H1 (cell line): ENCODE measurements at regions not wholly inside any gene's neighbourhood (a gene's known extent, or its start where the extent isn't known, plus 50 kb on each side); places are given as distances from the start of the nearest gene placed in this dataset.

ENCODE experiments used
- CTCF ChIA-PET: fragments of 300-600 bp; sonication (Branson Sonifier 250); formaldehyde crosslinking; loops from one replicate; lab custom pipeline; 2021; ENCODE audit not compliant: partially characterized antibody; lab: Charles Lee
- POLR2A ChIA-PET: fragments of 300-600 bp; sonication (Branson Sonifier 250); formaldehyde crosslinking; loops from one replicate; lab custom pipeline; 2021; ENCODE audit warnings: inconsistent platforms; ENCODE audit not compliant: partially characterized antibody; lab: Charles Lee
- DNase-seq, 2 experiments: peaks; one replicate each; pipeline versions ENCODE4 v3.0.0 to v3.0.0-alpha.2; 2010 to 2022; ENCODE audit warnings: low spot score in 2 of 2, low read depth in 1 of 2, mixed read lengths in 1 of 2
- FAIRE-seq: peaks from 2 replicates; lab custom pipeline; 2011; peaks lifted over from hg19 to GRCh38; lab: Jason Lieb, UNC
- H2AFZ ChIP-seq: 2 replicates; pipeline ENCODE4 v1.8.1; 2012; ENCODE audit warnings: low read length, inconsistent platforms
- H2AK5ac ChIP-seq: 2 replicates; pipeline ENCODE4 v1.6.1; 2013; ENCODE audit warnings: low read depth, low read length
- H2BK120ac ChIP-seq: replicated peaks from 2 replicates; pipeline ENCODE3; 2013; ENCODE audit warnings: low read depth, low read length, inconsistent platforms
- H2BK12ac ChIP-seq: 2 replicates; pipeline ENCODE4 v1.6.1; 2013; ENCODE audit warnings: low read depth, low read length
- H2BK15ac ChIP-seq: 2 replicates; pipeline ENCODE4 v1.6.1; 2013; ENCODE audit warnings: low read length
- H2BK20ac ChIP-seq: 2 replicates; pipeline ENCODE4 v1.6.1; 2013; ENCODE audit warnings: low read length
- H2BK5ac ChIP-seq: 2 replicates; pipeline ENCODE4 v1.6.1; 2013; ENCODE audit warnings: low read depth, low read length
- H3K14ac ChIP-seq: 2 replicates; pipeline ENCODE4 v1.6.1; 2013; ENCODE audit warnings: inconsistent platforms; ENCODE audit not compliant: insufficient read length
- H3K18ac ChIP-seq: 2 replicates; pipeline ENCODE4 v1.6.1; 2013; ENCODE audit warnings: low read length; ENCODE audit errors: extremely low read depth
- H3K23ac ChIP-seq: 2 replicates; pipeline ENCODE4 v1.6.1; 2013; ENCODE audit warnings: inconsistent platforms; ENCODE audit not compliant: insufficient read length
- H3K23me2 ChIP-seq: 2 replicates; pipeline ENCODE4 v1.6.1; 2013; ENCODE audit warnings: low read depth, low read length
- H3K27ac ChIP-seq: 2 replicates; pipeline ENCODE4 v1.6.1; 2011; ENCODE audit warnings: low read depth, low read length, inconsistent platforms
- H3K27me3 ChIP-seq, 4 experiments: replicated peaks in 1 of 4; 1 replicate in 1 of 4; 2 replicates in 3 of 4; pipeline versions ENCODE4 v1.6.1 to v1.8.1; 2011 to 2013; ENCODE audit warnings: low read length in 3 of 4, mild to moderate bottlenecking in 3 of 4, inconsistent platforms in 2 of 4, mixed read lengths in 2 of 4, moderate library complexity in 1 of 4; ENCODE audit not compliant: control insufficient read depth in 3 of 4, insufficient read depth in 3 of 4; ENCODE audit errors: extremely low read depth in 1 of 4
- H3K36me3 ChIP-seq, 4 experiments: 2 replicates each; pipeline versions ENCODE4 v1.6.1 to v1.8.1; 2011 to 2013; ENCODE audit warnings: mild to moderate bottlenecking in 4 of 4, low read length in 3 of 4, moderate library complexity in 2 of 4, control low read depth in 1 of 4, inconsistent platforms in 1 of 4; ENCODE audit not compliant: insufficient read depth in 4 of 4, control insufficient read depth in 2 of 4
- H3K4ac ChIP-seq: replicated peaks from 2 replicates; pipeline ENCODE3; 2013; ENCODE audit warnings: low read length, low read depth, mixed read lengths, inconsistent platforms; ENCODE audit not compliant: insufficient read length
- H3K4me1 ChIP-seq, 4 experiments: replicated peaks in 1 of 4; 1 replicate in 1 of 4; 2 replicates in 3 of 4; pipeline versions ENCODE4 v1.6.1 to v1.8.1; 2011 to 2013; ENCODE audit warnings: low read length in 3 of 4, inconsistent platforms in 2 of 4, mixed read lengths in 1 of 4; ENCODE audit not compliant: insufficient read depth in 4 of 4, control insufficient read depth in 3 of 4
- H3K4me2 ChIP-seq, 2 experiments: 2 replicates each; pipeline versions ENCODE4 v1.6.1 to v1.8.1; 2011 to 2013; ENCODE audit warnings: low read depth in 2 of 2, low read length in 2 of 2, control low read depth in 1 of 2, inconsistent platforms in 1 of 2, mild to moderate bottlenecking in 1 of 2; ENCODE audit not compliant: insufficient read depth in 1 of 2
- H3K4me3 ChIP-seq, 4 experiments: fragments of 200-600, 300-600 bp in 1 of 4; sonication (generic), shearing (Covaris generic), sonication (Bioruptor Twin) in 1 of 4; 2 replicates each; pipeline versions ENCODE4 v1.5.1 to v1.8.1; 2011 to 2016; ENCODE audit warnings: low read length in 4 of 4, low read depth in 3 of 4, control low read depth in 2 of 4, inconsistent platforms in 2 of 4, mild to moderate bottlenecking in 2 of 4, mixed read lengths in 1 of 4, moderate library complexity in 1 of 4; ENCODE audit not compliant: insufficient read depth in 2 of 4; ENCODE audit errors: extremely low read depth in 1 of 4
- H3K56ac ChIP-seq: replicated peaks from 2 replicates; pipeline ENCODE3; 2013; ENCODE audit warnings: low read depth, mild to moderate bottlenecking, mixed read lengths, low read length, inconsistent platforms; ENCODE audit not compliant: insufficient read length
- H3K79me1 ChIP-seq: 2 replicates; pipeline ENCODE4 v1.6.1; 2013; ENCODE audit warnings: low read depth, low read length, control low read depth
- H3K79me2 ChIP-seq, 2 experiments: 2 replicates each; pipeline versions ENCODE4 v1.6.1 to v1.8.1; 2012 to 2013; ENCODE audit warnings: low read length in 2 of 2, mild to moderate bottlenecking in 2 of 2, inconsistent platforms in 1 of 2; ENCODE audit not compliant: insufficient read depth in 2 of 2, control insufficient read depth in 1 of 2
- H3K9ac ChIP-seq, 4 experiments: replicated peaks in 1 of 4; 1 replicate in 1 of 4; 2 replicates in 3 of 4; pipeline versions ENCODE4 v1.6.1 to v1.8.1; 2011 to 2013; ENCODE audit warnings: low read depth in 3 of 4, low read length in 3 of 4, control low read depth in 2 of 4, mild to moderate bottlenecking in 2 of 4, moderate library complexity in 2 of 4, inconsistent platforms in 1 of 4; ENCODE audit errors: extremely low read depth in 1 of 4
- H3K9me3 ChIP-seq, 2 experiments: 2 replicates each; pipeline versions ENCODE4 v1.6.1 to v1.8.1; 2012 to 2013; ENCODE audit warnings: mild to moderate bottlenecking in 2 of 2, moderate library complexity in 2 of 2, control low read depth in 1 of 2, inconsistent platforms in 1 of 2, low read depth in 1 of 2, low read length in 1 of 2, mixed read lengths in 1 of 2; ENCODE audit not compliant: insufficient read depth in 2 of 2
- H4K20me1 ChIP-seq, 2 experiments: replicated peaks in 1 of 2; 2 replicates each; pipeline versions ENCODE3 to v1.8.1; 2011 to 2013; ENCODE audit warnings: inconsistent platforms in 2 of 2, low read length in 2 of 2, mild to moderate bottlenecking in 1 of 2; ENCODE audit not compliant: insufficient read depth in 2 of 2, control insufficient read depth in 1 of 2
- H4K5ac ChIP-seq: 2 replicates; pipeline ENCODE4 v1.6.1; 2013; ENCODE audit warnings: low read length, low read depth, mixed read lengths, inconsistent platforms; ENCODE audit not compliant: insufficient read length
- H4K8ac ChIP-seq: 2 replicates; pipeline ENCODE4 v1.8.0; 2013; ENCODE audit warnings: mild to moderate bottlenecking, moderate library complexity, low read length, inconsistent platforms; ENCODE audit not compliant: insufficient read depth; ENCODE audit errors: extremely low read depth
- H4K91ac ChIP-seq: replicated peaks from 2 replicates; pipeline ENCODE3; 2013; ENCODE audit warnings: low read length, mixed read lengths, inconsistent platforms; ENCODE audit not compliant: insufficient read length
- CBX5 ChIP-seq: fragments of 300-800, 300-1000 bp; sonication (generic); IDR thresholded peaks from 2 replicates; pipeline ENCODE4 v1.7.1; 2016; ENCODE audit warnings: antibody characterized with exemption, low read length, low read depth
- CTBP2 ChIP-seq: IDR thresholded peaks from 2 replicates; pipeline ENCODE4 v1.7.0; 2011; ENCODE audit warnings: borderline replicate concordance, mild to moderate bottlenecking, moderate library complexity, mixed read lengths, low read length; ENCODE audit not compliant: insufficient read depth, insufficient read length
- FOSL1 ChIP-seq: IDR thresholded peaks from 2 replicates; pipeline ENCODE4 v1.6.1; 2011; ENCODE audit warnings: mild to moderate bottlenecking, low read depth, low read length, moderate library complexity; ENCODE audit not compliant: insufficient read depth
- HDAC6 ChIP-seq: IDR thresholded peaks from one replicate; pipeline ENCODE4 v1.7.1; 2012; ENCODE audit warnings: low read depth, mild to moderate bottlenecking, inconsistent platforms, low read length, moderate library complexity
- KDM1A ChIP-seq: fragments of 200-600, 300-600 bp; sonication (generic); IDR thresholded peaks from 2 replicates; pipeline ENCODE4 v1.7.1; 2016; ENCODE audit warnings: mild to moderate bottlenecking, low read length, borderline replicate concordance
- NANOG ChIP-seq: IDR thresholded peaks from 2 replicates; pipeline ENCODE4 v1.6.1; 2011; ENCODE audit warnings: low read length, low read depth, mild to moderate bottlenecking, inconsistent platforms; ENCODE audit not compliant: insufficient read depth, poor library complexity, severe bottlenecking
- RNF2 ChIP-seq: fragments of 200-900, 300-1000 bp; sonication (generic); IDR thresholded peaks from 2 replicates; pipeline ENCODE4 v1.7.1; 2016; ENCODE audit warnings: borderline replicate concordance, low read depth, mild to moderate bottlenecking, antibody characterized with exemption, low read length; ENCODE audit not compliant: poor library complexity, severe bottlenecking; ENCODE audit errors: missing control alignments
- RXRA ChIP-seq: IDR thresholded peaks from 2 replicates; pipeline ENCODE4 v1.6.1; 2011; ENCODE audit warnings: low read depth, mild to moderate bottlenecking, low read length, moderate library complexity; ENCODE audit not compliant: insufficient read depth
- SAP30 ChIP-seq: fragments of 300-600 bp; sonication (generic); IDR thresholded peaks from 2 replicates; pipeline ENCODE4 v1.7.1; 2012; ENCODE audit warnings: low read length, moderate library complexity, mild to moderate bottlenecking, inconsistent platforms; ENCODE audit not compliant: insufficient read depth, insufficient replicate concordance
- SIX5 ChIP-seq: IDR thresholded peaks from 2 replicates; pipeline ENCODE4 v1.6.1; 2011; ENCODE audit warnings: mild to moderate bottlenecking, low read depth, low read length
- SP4 ChIP-seq: IDR thresholded peaks from 2 replicates; pipeline ENCODE4 v1.6.1; 2012; ENCODE audit warnings: low read length, inconsistent platforms
- SUZ12 ChIP-seq: fragments of 200-600 bp; sonication (generic); IDR thresholded peaks from 2 replicates; pipeline ENCODE4 v1.6.1; 2012; ENCODE audit warnings: mild to moderate bottlenecking, inconsistent platforms, low read length, moderate library complexity, mixed read lengths
- TAF1 ChIP-seq: IDR thresholded peaks from 2 replicates; pipeline ENCODE4 v1.6.1; 2011; ENCODE audit warnings: mild to moderate bottlenecking, low read depth, low read length
- WGBS, 2 experiments: shearing (Covaris generic) in 1 of 2; methylation state at CpG; one replicate each; pipeline versions ENCODE4 v1.1.6 to v1.1.7; 2013 to 2015; ENCODE audit warnings: low lambda C conversion rate in 2 of 2, mixed read lengths in 2 of 2, inconsistent platforms in 1 of 2, low coverage in 1 of 2, missing lambda C conversion rate in 1 of 2; ENCODE audit not compliant: insufficient replicate concordance in 2 of 2, insufficient coverage in 1 of 2, insufficient read length in 1 of 2; ENCODE audit errors: extremely low coverage in 1 of 2, missing lambda C conversion rate in 1 of 2; 5-methylcytosine and 5-hydroxymethylcytosine counted together
- TF ChIP-seq, protein P1 (sequence below): IDR thresholded peaks from 2 replicates; pipeline ENCODE4 v1.6.1; 2011; ENCODE audit warnings: low read depth, mild to moderate bottlenecking, low read length; ENCODE audit not compliant: insufficient read depth

GRCh38 chr2:78318275-78318674, 707.2 kb upstream of the REG3G start:
- Histone ChIP-seq H2BK5ac (no peak overlapping the region), H3K9ac (no peak overlapping the region), H3K23me2 (no peaks in the 10 kb centered on the region), H3K79me2 (no peaks in the 10 kb centered on the region), H4K20me1 (no peaks in the 10 kb centered on the region), H4K91ac (no peak overlapping the region), H2BK20ac (no peak overlapping the region), H2BK120ac (no peak overlapping the region), H2BK15ac (no peak overlapping the region), H3K36me3 (no peaks in the 10 kb centered on the region), H2AK5ac (no peak overlapping the region), H3K27ac (no peak overlapping the region), H2BK12ac (no peak overlapping the region), H3K79me1 (no peaks in the 10 kb centered on the region), H3K4me3 (no peak overlapping the region), H3K4me1 (no peaks in the 10 kb centered on the region), H3K14ac (no peak overlapping the region), H3K27me3 (no peaks in the 10 kb centered on the region), H3K18ac (no peak overlapping the region), H3K4ac (no peak overlapping the region), H3K56ac (no peak overlapping the region), H4K5ac (no peak overlapping the region), H3K23ac (no peak overlapping the region), H3K9me3 (no peaks in the 10 kb centered on the region), H3K4me2 (no peak overlapping the region; a peak in 1 of 4 replicates), H4K8ac (no peak overlapping the region), H2AFZ (no peak overlapping the region)
- DNase-seq (no peak), FAIRE-seq (no peak)
- ChIA-PET POLR2A (no interaction called here), CTCF (interaction anchor here (1.0 kb wide), 1 partner anchor 11 kb away, joined by 3 read pairs; no protein-coding TSS in a partner anchor)
- 56% methylated on average over 2 of the region's 2 CpGs; no CpG with 5 or more reads in 1 of the 2 experiments for WGBS, 2 experiments
- TF ChIP-seq, protein P1, sequence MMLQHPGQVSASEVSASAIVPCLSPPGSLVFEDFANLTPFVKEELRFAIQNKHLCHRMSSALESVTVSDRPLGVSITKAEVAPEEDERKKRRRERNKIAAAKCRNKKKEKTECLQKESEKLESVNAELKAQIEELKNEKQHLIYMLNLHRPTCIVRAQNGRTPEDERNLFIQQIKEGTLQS: no peak
- no peak for TF ChIP-seq CTBP2
- no peak for TF ChIP-seq KDM1A
- no peak for TF ChIP-seq SUZ12
- no peak for TF ChIP-seq TAF1
- no peak for TF ChIP-seq SIX5
- TF ChIP-seq RXRA: no peak
- TF ChIP-seq FOSL1: no peak
- no peak for TF ChIP-seq NANOG
- TF ChIP-seq CBX5: no peak
- TF ChIP-seq SP4: no peak
- no peak for TF ChIP-seq SAP30
- TF ChIP-seq RNF2: no peak
- TF ChIP-seq HDAC6: no peak
